AG09309 (cell line): ENCODE measurements at regions not wholly inside any gene's neighbourhood (a gene's known extent, or its start where the extent isn't known, plus 50 kb on each side); places are given as distances from the start of the nearest gene placed in this dataset.
"Not testable (repeated sequence)": the region's sequence is repeated elsewhere in the genome, so short reads cannot be mapped to it uniquely, and the experiment has no call there.

ENCODE experiments used
- DNase-seq: peaks from one replicate; pipeline ENCODE4 v3.0.0-alpha.2; 2010; ENCODE audit warnings: low read depth
- H3K4me3 ChIP-seq: 2 replicates; pipeline ENCODE4 v1.5.1; 2011; ENCODE audit warnings: mild to moderate bottlenecking, low read depth, low read length, moderate library complexity; ENCODE audit not compliant: control insufficient read depth
- TF ChIP-seq, protein P1 (sequence below): IDR thresholded peaks from 2 replicates; pipeline ENCODE4 v1.5.1; 2011; ENCODE audit warnings: mild to moderate bottlenecking, low read depth, low read length, inconsistent platforms; ENCODE audit not compliant: insufficient read depth, control insufficient read depth; ENCODE audit errors: missing control alignments

DNA sequence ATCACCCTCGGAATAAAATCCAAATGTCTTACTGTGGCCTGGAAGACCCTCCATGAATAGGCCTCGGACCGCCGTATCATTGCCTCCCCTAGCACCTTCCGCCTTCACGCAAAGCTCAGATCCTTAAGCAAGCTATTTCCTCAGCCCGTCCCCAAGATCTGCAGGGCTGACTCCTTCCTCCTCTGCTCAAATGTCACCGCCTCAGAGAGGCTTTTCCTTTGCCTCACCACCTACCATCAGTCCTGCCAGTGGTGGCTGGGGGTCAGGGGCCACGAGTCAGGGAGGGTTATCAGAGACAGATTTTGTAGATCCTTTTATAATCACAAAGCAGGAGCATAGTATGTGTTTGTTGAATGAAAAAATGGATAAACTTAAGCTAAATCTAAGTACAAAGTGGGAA lies 74.4 kb upstream of the KIF2A start:
- H3K4me3 ChIP-seq: no peak overlapping the region
- TF ChIP-seq, protein P1, sequence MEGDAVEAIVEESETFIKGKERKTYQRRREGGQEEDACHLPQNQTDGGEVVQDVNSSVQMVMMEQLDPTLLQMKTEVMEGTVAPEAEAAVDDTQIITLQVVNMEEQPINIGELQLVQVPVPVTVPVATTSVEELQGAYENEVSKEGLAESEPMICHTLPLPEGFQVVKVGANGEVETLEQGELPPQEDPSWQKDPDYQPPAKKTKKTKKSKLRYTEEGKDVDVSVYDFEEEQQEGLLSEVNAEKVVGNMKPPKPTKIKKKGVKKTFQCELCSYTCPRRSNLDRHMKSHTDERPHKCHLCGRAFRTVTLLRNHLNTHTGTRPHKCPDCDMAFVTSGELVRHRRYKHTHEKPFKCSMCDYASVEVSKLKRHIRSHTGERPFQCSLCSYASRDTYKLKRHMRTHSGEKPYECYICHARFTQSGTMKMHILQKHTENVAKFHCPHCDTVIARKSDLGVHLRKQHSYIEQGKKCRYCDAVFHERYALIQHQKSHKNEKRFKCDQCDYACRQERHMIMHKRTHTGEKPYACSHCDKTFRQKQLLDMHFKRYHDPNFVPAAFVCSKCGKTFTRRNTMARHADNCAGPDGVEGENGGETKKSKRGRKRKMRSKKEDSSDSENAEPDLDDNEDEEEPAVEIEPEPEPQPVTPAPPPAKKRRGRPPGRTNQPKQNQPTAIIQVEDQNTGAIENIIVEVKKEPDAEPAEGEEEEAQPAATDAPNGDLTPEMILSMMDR: no peak
- no peak for DNase-seq

DNA sequence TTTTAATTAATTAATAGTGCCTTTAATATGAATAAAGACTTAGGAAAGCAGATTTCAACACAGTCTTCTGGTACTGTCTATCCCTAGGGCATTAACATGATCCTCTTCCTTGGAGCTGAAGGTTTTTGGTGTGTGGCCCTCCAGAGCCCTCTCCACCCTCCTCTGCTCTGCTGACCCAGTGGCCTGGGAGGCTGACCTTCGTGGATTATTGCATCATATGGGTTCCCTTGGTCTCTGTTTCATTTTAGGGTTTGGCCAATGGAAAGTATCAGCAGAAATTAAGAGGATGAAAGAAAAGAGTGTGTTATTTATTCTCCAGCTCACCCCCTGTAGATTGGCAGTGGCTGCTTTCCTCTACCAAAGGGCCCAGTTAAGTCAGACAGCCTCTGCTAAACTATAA lies 73.8 kb upstream of the KIF2A start:
- DNase-seq, H3K4me3 ChIP-seq: not testable (repeated sequence)

DNA sequence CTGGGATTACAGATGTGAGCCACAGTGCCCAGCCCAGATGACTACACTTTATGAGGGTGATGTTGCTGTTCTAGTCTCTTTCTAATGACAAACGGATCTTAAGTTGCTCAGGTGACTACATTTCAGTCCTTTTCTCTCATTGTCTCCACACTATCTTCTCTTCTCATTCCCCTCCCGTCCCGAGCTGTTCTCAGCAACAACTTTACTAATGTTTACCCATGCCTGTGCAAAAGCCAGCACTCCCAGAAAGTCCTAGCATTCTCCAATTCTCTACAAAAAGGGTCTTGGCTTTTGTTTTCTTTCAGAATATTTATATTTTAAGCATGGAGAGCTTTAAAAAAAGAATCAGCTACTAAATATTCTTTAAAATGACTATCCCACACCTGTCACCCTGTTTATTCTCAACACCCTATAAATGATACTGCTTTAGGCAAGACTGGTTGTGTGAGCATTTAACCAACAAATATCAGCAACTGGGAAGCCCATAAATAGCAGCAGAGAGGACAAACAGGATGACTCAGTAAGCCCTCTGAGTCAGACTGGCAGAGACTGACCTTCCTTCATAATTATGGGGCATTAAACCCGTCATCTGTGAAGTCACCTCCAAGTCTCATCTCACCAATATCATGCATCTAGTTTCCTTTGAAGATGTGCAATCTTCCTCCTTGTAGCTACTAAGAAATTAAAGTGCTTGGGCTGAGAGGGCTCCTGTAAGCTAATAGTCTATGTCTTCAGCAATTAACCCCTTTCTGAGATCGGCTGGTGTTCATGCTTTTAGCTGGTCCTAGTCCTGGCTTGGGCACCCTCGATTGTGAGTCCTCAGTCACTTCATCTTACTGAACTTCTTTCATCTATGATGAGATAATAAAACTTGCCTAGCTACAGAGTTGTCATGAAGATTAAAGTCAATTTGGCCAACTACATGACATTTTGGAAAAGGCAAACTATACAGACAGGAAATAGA lies 72.6 kb upstream of the KIF2A start:
- peak; percentile 28 for DNase-seq
- H3K4me3 ChIP-seq: not testable (repeated sequence)

DNA sequence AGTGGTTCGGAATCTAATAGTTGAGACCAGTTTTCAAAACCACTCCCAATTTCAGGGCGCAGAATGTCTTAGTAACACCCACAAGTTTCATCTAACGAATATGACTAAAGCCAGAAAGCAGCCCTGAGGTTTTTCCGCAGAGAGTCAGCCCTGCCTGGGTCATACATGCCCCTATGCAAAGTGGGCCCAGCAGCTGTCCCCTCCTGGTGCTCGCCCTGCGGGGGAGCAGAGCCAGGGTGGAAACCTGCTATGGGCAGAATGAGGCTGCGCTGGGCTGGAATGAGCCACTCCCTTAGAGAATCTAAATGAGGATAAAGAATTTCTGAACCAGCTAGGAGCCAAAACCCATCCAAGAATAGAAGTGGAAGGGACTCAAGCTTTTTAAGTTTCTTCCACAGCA lies 69.4 kb upstream of the KIF2A start:
- not testable (repeated sequence) for DNase-seq, H3K4me3 ChIP-seq

DNA sequence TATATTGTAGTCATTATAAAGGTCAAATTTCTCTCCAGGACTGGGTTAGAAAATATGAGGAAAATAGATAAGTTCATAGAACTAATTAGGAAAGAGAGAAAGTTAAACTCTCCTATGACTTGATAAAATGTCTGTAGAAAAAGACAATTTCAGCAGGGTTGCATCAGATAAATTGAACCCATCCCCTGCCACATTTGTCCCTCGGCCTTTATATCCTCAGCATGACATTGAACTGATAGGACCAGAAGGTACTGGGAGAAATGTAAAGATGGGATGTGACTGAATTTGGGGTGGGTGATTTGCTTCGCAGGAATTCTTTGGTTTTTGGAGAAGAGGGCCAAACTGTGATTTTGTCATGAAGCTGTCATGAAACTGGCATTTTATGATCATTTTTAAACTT lies 68.1 kb upstream of the KIF2A start:
- not testable (repeated sequence) for H3K4me3 ChIP-seq, DNase-seq

DNA sequence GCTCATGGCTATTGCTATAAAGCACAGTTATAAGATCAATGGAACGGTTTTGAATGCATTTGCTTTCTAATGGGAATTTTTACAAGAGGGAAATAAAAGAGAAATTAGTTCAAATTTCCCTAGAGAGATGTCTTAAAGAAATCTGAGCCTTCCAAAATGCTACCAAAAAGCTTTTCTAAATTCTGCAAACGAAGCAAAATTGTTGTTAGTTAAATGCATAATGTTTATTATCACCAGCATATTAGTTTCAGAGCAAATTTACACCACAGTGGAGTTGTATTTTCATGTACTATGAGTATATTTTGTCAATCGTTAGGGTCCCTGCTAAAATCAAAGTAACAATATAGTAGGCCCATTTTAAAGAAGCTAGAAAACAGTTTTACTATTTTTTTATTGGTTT lies 67.4 kb upstream of the KIF2A start:
- H3K4me3 ChIP-seq, DNase-seq: not testable (repeated sequence)

DNA sequence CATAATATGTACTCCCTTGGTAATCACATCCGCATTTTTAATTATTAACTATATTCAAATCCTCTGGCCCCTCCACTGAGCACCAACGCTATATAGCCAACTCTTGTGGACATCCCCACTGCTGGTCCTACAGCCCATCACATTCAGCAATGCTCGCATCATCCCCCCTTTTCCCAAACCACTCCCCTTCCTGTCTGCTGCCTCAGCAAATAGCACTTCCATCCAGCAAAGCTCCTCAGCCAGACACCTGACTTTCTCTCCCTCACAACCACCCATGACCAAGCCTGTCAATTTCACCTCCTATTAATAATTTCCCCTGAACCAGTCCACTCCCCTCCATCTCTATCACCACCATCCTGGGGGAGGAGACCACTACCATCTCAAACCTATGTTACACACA lies 65.5 kb upstream of the KIF2A start:
- DNase-seq, H3K4me3 ChIP-seq: not testable (repeated sequence)

DNA sequence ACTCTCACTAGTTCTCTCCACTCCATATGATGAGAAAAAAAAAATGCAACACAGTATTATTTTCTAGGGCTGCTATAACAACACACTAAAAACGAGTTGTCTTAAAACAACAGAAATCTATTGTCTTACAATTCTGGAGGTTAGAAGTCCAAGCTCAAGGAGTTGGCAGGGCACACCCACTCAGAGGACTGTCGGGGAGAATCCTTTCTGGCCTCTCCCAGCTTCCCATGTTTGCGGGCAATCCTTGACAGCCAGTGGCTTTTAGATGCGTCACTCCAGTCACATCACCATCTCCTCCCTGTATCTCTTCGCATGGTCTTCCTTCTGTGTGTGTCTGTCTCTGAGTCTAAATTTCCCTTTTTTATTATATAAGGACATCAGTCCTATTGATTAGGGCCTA lies 64.0 kb upstream of the KIF2A start:
- not testable (repeated sequence) for H3K4me3 ChIP-seq, DNase-seq

DNA sequence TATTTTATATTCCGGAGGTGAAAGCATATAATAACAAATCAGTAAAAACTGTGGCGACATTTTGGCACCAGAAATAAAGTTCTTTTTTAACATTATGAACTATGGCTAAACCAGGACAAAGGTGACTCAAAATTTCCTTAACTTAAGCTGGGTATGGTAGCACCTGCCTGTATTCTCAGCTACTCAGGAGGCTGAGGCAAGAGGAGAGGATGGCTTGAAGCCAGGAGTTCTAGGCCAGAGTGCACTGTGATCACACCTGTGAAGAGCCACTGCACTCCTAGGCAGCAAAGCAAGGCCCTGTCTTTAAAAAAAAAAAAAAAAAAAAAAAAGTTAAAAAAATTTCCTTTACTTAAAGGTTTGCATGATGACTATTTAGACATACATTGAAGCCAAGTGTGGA lies 63.0 kb upstream of the KIF2A start:
- DNase-seq, H3K4me3 ChIP-seq: not testable (repeated sequence)

DNA sequence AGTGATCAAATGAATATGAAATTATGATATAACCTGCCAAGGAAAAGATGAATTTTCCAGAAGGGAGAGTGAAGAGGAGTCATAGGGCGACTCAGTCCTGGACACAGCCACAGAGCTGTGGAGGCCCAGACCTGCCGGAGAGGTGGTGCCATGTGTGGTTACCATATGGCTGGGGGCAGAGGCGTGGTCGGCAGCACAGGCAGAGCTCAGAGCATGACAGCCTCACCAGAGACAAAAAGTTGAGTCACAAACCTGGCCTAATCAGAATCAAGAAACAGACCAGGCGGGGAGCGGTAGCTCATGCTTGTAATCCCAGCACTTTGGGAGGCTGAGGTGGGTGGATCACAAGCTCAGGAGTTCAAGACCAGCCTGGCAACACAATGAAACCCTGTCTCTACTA lies 57.8 kb upstream of the KIF2A start:
- not testable (repeated sequence) for DNase-seq, H3K4me3 ChIP-seq

DNA sequence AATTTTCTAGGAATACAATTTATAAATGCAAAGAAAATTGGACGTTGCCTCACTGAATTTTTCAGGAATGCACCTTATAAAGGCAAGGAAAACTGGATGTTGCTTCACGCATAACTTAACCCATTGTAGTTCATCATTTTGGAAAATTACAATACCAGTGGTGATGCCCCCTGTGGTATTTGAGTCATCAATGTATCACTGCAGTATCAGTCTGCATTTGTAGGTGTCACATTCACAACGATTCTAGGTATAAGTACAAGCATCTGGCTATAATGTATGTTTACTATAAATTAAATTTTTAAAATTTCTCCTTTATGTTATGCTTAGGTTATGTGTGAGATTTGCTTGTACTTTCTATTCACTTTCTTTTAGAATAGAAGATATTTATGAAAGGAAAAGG lies 55.9 kb upstream of the KIF2A start:
- H3K4me3 ChIP-seq, DNase-seq: not testable (repeated sequence)

DNA sequence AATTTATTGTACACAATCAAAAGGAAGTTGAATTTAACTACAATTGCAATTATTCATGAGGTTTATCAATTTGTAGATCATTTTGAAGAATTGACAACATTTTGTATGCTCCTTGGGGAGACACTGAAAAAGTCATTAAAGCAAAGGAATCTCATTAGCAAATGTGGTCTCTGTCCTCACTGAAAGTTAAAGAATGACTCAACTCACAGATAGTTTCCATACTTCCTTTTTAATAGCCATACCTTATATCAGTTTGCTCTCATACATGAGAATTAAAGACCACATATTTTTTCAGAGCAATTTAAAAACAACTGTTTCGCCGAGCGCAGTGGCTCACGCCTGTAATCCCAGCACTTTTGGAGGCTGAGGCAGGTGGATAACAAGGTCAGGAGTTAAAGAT lies 55.1 kb upstream of the KIF2A start:
- not testable (repeated sequence) for H3K4me3 ChIP-seq, DNase-seq

DNA sequence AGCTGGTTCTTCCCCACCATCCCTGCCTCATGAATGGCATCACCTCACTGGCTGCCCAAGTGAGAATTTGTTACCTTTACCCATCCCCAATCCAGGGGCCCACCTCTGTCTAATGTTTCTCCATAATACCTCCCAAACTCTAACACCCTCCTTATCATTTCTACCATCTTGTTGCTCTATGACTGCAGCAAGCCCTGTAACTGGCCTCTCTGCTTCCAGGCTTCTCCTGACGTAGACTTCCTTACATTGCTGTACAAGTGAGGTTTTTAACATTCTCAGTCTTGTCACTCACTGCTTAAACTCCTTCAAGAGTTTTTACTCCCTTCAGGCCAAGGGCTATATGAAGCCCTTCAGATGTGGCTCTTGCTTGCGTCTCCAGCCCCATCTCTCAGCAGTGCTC lies 53.5 kb upstream of the KIF2A start:
- not testable (repeated sequence) for DNase-seq, H3K4me3 ChIP-seq

DNA sequence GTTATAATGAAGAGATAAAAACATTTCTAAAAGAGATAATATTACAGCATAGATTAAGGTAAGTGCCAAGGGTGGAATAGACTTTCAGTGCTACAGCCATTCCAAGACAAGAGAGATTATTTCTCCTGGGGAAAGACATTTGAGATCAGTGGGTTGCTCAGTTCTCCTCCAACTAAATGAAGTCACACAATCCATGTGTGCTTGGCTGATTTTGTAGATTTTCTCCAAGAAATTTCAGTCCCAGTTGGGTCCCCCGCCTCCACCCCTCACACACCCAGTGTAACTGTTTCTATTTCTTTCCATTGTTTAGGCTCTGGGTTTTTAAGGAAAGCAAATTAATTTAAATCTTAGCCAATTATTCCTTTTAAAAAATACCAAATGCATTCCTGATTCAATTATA lies 50.5 kb upstream of the KIF2A start:
- H3K4me3 ChIP-seq, DNase-seq: not testable (repeated sequence)
